Fibroblast of skin of right biceps (primary cell): ENCODE measurements at regions not wholly inside any gene's neighbourhood (a gene's known extent, or its start where the extent isn't known, plus 50 kb on each side); places are given as distances from the start of the nearest gene placed in this dataset.

Experiments used
- DNase-seq: peaks from one replicate; pipeline ENCODE4 v3.0.0-alpha.2; 2013

DNA sequence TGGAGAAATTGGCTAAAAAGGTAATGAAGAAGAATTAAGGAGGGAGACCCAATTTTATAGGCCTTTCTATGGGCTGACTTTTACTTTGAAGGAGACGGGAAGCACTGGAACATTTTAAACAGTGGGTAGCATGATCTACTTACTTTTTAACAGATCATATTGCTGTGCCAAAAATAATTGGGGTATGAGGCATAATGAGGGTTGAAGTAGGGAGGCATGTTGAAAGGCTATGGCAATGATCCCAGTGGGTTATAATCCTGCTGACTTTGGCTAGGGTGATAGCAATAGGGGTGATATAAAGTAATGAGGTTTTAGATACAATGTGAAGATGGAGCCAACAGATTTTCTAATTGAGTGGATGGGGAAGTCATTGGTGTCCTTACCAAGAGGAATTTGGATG, 73.2 kb downstream of the GPR37 start:
- no peak for DNase-seq

- no peak for DNase-seq
Observed at GRCh38 chr7:124690840-124691239, 74.8 kb downstream of the GPR37 start.

DNA sequence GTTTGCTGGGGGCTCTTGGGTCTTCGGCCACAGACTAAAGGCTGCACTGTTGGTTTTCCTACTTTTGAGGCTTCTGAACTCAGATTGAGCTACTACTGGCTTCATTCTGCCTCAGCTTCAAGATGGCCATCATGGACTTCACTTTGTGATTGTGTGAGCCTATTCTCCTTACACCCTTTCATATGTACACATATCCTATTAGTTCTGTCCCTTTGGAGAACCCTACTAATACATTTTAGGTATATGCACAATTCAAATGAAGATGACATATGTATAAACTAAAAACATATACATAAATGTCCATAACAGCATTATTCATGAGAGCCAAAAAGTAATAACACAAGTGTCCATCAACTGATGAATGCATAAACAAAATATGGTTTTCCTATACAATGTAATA, 75.7 kb downstream of the GPR37 start:
- DNase-seq = no peak

GRCh38 chr7:124689523-124689922, 76.1 kb downstream of the GPR37 start:
- no peak for DNase-seq

DNA sequence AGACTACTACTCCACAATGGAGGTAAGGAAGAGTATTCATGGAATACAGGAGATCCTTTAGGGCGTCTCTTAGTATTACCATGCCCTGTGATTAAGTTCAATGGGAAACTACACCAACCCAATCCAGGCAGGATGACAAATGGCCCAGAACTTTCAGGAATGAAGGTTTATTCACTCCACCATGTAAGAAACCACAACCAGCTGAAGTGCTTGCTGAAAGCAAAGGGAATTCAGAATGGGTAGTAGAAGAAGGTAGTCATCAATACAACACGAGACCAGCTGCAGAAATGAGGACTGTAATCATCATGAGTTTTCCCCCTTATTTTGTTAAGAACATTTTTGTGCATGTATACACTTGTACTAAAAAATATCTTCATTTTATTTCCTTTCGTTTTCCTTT, 76.6 kb downstream of the GPR37 start:
- no peak for DNase-seq

DNA sequence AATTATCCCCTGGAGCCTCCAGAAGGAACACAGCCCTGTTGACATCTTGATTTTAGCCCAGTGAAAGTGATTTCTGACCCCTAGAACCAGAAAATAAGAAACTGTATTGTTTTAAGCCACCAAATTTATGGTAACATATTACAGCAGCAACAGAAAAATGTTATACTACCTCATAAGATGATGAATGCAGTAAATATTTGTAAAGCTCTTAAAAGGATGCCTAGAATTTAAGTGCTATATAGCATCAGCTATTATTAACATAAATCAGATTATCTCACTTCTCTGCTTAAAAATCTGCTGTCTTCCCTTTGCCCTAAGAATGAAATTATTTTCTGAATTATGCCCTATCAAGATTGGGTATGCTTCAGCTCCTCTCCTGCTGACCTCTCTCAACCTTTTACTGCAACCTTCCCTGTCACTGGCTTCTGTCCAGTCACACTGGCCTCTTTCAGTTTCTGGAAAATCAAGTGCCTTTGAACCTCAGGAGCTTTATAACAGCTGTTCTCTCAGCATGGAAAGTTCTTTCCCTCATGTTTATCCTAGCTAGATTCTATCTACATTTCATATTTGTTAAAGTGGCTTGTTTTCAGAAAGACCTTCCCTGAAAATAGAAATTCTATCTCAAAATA, 78.9 kb downstream of the GPR37 start:
- no peak for DNase-seq

DNA sequence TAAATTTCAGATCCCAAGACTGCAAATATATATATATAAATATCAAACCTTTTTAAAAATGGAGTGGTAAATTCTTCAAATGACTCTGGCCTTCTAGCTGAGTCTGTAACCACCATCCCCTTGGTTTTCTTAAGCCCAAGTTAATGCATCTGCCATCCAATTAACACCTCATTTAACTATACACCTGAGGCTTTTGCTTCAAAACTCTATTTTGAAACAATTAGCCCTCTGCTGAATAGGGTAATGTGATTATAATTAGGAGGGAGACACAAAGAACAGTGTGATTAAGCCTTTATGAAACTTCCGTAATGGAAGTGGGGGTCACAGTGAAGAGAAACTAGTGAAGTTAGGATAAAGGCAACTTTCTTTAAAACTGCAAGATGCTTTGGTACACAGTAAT, 83.6 kb downstream of the GPR37 start:
- no peak for DNase-seq

DNA sequence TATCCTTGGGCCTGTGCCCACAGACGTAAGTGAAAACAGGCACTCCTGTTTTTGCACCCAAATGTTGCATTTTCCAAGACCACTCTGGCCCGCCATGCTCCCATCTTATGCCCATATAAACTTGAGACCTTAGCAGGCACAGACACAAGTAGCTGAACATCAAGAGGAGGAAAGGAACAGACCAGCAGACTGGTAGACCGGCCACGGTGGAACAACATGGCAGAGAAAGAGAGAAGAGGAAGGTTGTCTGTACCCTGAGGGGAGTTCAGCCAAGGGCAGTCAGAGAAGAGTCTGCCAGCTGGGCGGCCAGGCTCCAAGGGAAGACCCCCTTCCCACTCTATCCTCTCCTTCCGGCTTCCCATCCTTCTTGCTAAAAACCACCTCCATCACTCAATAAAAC, 85.3 kb downstream of the GPR37 start:
- no peak for DNase-seq

GRCh38 chr7:124679586-124680225, 85.9 kb downstream of the GPR37 start:
- no peak for DNase-seq

GRCh38 chr7:124679146-124679545, 86.4 kb downstream of the GPR37 start:
- DNase-seq = no peak

DNA sequence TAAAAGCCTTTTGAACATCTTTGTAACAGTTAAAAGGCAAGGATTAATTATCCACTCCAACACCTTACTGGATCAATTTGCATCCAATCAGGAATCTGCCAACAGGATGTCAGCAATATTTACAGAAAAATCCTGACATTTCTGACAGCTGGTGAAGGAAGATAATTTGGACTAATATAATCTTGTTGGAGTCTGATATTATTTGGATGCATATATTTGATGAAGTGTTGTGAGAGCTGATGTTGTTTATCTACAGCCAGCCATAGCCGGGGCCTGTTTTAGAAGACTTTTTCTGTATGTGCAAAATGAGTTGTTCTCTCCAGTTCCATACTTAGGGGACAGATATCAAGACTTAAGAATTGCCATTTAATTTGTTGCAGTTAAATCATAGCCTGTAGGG, 91.1 kb downstream of the GPR37 start:
- no peak for DNase-seq

DNA sequence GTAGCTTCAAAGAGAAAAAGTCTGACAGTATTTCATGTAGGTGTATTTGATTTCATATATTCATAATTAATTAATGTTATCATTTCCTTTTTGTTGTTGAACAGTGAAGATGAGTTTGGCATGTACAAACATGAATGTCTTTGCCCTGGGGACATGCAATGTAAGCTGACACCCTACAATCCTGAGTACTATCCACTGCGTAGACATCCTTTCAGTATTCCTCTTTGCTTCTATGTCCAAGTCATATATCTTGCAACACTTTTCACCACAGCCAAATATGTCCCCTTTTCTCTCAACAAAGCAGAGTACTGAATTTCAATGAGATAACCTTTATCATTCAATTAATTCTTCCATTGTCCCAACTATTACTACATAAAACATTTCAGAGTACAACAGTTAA, 93.6 kb downstream of the GPR37 start:
- DNase-seq = no peak

DNA sequence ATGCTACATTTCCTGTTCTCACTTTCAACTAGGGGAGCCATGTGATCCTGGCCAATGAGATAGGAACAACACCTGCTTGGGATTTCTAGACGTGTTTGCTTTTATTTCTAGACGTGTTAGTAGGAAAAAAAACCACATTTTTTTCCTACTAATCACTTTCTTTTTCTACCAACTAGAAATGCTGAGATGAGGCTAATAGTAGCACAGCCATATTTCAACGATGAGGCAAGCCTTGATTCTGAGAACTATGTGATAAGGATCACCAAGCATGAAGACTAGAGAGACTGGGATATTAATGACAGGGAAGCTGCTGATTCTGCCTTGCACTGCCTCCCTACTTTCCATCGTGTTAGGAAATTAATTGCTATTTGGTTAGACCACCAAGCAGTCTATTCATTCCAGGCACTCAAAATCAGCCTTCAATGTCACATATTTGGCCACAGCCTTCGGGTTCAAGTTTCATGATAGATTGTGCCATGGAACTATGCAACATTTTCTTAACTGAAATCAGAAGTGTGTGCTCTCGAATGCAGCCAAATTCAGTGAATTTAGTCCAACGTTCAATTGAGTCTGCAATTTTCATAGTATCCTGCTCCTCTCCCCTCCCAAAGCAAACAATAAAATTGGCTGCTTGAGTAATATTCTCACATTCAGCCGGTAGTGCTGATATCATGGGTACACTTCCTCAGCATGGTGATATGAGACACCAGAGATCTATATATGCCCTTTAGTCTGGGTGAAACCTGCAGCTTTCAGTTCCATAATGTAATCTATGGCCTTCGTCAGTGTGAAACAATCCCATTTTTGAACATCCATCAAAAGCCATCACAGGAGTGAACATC, 98.1 kb downstream of the GPR37 start:
- DNase-seq = no peak

DNA sequence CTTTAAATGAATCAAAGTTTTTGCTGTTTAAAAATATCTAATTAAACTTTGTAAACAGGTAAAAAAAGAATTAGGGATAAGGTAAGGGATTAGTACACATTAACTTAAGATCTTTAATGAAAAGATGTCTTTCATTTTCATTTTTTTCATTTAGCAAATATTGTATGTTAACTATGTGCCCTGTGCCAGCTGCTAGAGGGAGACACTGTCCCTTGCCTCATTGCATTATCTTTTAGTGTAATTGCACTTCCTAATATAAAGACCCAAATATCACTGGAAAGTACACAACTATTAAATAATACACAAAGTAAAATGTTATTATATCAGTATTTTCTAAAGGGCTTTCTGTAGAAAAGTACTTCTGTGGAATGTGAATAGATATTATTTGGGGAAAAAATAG, 102.7 kb downstream of the GPR37 start:
- no peak for DNase-seq

DNA sequence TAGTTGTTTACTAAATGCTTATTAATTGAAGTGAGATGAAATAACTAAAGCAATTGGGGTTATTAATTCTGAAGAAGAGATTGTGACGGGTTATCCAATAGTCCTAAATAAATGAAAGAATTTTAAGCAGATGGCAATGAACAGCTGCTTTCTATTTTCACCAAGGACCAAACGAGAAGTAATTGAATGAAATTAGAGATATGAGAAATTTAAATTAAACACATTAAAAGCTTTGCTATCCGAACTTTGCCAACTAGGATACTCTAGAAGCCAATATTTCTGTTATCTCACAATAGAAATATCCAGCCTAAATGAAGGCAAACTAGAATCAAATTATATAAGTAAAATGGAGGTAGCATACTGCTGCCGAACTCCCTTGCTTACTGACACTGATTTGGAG, 103.2 kb downstream of the GPR37 start:
- no peak for DNase-seq

DNA sequence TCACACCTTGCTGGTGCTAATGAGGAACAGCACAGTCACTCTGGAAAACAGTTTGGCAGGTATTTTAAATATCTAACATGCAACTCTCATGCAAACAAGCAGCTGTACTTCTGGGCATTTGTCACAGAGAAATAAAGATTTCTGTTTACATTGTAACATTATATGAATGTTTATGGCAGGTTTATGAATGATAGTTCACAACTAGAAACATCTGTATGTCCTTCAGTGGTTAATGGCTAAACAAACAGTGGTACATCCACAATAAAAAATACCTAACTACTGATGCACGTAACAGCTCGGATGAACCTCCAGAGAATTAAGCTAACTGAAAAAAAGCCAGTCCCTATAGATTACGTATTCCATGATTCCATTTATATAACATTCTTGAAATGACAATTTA, 109.6 kb downstream of the GPR37 start:
- no peak for DNase-seq

DNA sequence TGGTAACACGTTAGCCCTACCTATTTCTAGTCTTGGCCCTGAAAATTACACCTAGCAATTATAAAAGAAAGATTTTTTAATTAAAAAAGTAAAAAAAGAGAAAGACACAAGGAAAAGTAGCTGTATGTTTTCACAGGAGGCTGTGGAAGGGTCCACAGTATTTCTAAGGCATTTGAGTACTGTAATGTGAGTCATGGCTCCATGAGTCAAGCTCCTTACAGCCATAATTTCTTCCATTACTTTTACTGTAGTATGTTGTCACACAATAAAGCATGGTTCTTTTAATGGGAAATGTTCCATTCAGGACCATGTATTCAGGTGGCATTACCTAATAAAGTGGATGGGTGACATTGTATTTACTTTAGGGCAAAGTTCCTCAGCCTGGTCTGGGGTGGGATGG, 113.4 kb downstream of the GPR37 start:
- DNase-seq = no peak

GRCh38 chr7:124651136-124651535, 114.5 kb downstream of the GPR37 start:
- DNase-seq = no peak

- no peak for DNase-seq
Observed at GRCh38 chr7:124649397-124650014, 116.1 kb downstream of the GPR37 start.

- no peak for DNase-seq
Observed at GRCh38 chr7:124647630-124648306, 117.8 kb downstream of the GPR37 start.

DNA sequence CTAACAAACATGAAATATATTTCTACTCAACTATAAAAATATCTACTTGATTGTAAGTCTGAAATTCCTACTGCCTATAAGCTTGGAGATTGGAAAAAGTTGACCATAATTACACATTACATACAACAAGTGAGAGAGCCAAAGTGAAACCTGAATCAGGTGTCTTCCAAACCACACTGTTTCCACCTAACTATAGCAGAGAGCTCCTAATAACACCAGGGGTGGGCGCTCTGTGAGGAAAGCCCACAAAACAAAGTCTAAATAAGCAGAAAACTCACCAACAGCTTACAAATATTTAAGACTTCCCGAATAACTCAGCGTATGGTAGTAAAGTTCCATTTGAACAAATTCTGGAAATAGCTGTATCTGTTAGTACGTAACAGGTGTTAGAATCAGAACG, 119.9 kb downstream of the GPR37 start:
- DNase-seq = no peak

DNA sequence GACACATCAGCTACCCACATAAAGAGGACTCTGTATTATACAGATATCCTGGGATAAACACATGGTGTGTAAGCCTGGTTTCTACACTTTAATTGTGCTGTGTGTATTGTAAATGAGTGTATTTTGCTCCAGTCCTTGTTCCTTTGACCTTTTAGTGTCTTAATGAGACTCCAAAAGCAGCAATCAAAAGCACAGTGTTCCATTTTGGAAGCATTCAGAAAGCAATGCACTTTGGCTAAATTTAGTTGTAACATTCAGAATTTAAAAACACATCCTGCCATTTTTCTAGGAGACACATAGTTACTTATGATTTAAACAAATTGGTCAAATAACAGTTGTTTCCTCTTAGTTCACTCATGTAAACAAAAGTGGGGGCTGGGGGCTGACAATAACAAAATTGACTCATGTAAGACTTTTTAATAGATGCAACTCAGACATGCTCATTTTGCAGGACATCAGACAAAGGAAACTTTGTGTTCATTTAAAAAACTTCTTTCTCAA, 122.2 kb downstream of the GPR37 start:
- no peak for DNase-seq

DNA sequence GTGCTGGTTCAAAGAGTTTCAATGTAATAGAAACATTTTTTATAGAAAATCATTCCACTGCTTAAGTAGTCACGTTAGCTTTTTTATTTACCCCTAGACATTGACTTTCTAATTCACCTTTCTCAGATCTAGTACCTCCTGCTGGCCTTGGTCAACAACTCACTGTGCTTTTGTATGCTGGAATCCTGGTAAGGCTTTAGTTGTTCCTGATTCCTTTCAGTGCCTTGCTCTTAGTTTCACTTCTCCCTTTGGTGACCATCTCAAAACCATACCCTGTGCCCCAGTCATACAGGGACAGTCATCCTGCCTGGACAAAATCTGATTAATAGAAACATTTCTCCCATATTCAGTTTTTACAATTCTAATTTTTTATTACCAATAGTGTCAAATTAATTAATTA, 130.2 kb downstream of the GPR37 start:
- DNase-seq = no peak
